HepG2 (cell line): ENCODE measurements at regions not wholly inside any gene's neighbourhood (a gene's known extent, or its start where the extent isn't known, plus 50 kb on each side); places are given as distances from the start of the nearest gene placed in this dataset.

Experiments
- KDM3A ChIP-seq: IDR thresholded peaks from 2 replicates; pipeline ENCODE4 v1.6.1; 2018; ENCODE audit warnings: low read depth, missing compliant biosample characterization
- REST ChIP-seq, 2 experiments: IDR thresholded peaks; 2 replicates each; pipeline ENCODE4 v1.6.1; 2011 to 2012; ENCODE audit warnings: low read length in 2 of 2, borderline replicate concordance in 1 of 2, low read depth in 1 of 2, mild to moderate bottlenecking in 1 of 2, moderate library complexity in 1 of 2

GRCh38 chr11:23590596-23591308, 730.5 kb upstream of the CCDC179 start:
- TF ChIP-seq REST (IDR thresholded peaks at IDR 0.05; ENCODE audit: borderline replicate concordance in 1 of 2, low read depth in 1 of 2, low read length in 2 of 2) = no peak
- no peak for TF ChIP-seq KDM3A (CRISPR knock-in tag)
